Transverse colon (tissue), 4 donors: ENCODE measurements at regions not wholly inside any gene's neighbourhood (a gene's known extent, or its start where the extent isn't known, plus 50 kb on each side); places are given as distances from the start of the nearest gene placed in this dataset.

ENCODE experiments used
- EP300 ChIP-seq: sonication (generic); formaldehyde crosslinking; IDR thresholded peaks from one replicate; pipeline ENCODE4 v1.6.1; 2017; ENCODE audit warnings: antibody characterized with exemption, low read depth
- POLR2A ChIP-seq: fragments of 450-650 bp; IDR thresholded peaks from one replicate; pipeline ENCODE4 v1.6.1; 2016; ENCODE audit warnings: antibody characterized with exemption, mild to moderate bottlenecking, moderate library complexity
- POLR2AphosphoS5 ChIP-seq, 3 donors: sonication (generic); formaldehyde crosslinking; IDR thresholded peaks; one replicate each; pipeline ENCODE4 v1.6.1; 2016; ENCODE audit warnings: antibody characterized with exemption in 3 of 3
- TF ChIP-seq, protein P1 (sequence below), 5 experiments: fragments of 200-600 bp in 3 of 5; fragments of 450-650 bp in 2 of 5; sonication (generic) in 3 of 5; IDR thresholded peaks; 1 replicate in 2 of 5; 2 replicates in 3 of 5; pipeline ENCODE4 v1.5.1; 2016 to 2017; ENCODE audit warnings: antibody characterized with exemption in 5 of 5, inconsistent platforms in 3 of 5, mild to moderate bottlenecking in 2 of 5, moderate library complexity in 1 of 5

DNA sequence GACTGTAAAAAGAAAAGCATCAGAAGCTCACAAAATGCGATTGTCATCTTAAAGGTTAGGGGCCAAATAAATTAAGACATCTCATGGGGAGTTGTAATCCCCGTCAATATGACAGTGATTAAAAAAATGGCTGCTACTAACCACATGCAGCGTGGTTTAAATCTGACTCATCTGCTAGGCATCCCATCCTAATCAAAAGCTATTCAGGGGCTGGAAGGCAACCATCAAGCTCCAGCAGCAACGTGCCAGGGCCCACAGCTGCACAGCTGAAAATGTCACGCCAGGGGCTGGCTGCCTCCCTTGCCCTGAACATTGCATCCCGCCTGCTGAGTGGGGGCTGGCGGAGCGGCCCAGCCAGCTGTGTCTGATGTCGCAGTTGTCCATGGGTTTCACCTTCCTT is 66.3 kb upstream of the FRMD4A start:
- no peak for TF ChIP-seq POLR2AphosphoS5 (IDR thresholded peaks at IDR 0.05)
- TF ChIP-seq, protein P1, sequence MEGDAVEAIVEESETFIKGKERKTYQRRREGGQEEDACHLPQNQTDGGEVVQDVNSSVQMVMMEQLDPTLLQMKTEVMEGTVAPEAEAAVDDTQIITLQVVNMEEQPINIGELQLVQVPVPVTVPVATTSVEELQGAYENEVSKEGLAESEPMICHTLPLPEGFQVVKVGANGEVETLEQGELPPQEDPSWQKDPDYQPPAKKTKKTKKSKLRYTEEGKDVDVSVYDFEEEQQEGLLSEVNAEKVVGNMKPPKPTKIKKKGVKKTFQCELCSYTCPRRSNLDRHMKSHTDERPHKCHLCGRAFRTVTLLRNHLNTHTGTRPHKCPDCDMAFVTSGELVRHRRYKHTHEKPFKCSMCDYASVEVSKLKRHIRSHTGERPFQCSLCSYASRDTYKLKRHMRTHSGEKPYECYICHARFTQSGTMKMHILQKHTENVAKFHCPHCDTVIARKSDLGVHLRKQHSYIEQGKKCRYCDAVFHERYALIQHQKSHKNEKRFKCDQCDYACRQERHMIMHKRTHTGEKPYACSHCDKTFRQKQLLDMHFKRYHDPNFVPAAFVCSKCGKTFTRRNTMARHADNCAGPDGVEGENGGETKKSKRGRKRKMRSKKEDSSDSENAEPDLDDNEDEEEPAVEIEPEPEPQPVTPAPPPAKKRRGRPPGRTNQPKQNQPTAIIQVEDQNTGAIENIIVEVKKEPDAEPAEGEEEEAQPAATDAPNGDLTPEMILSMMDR (IDR thresholded peaks at IDR 0.05), result no peak
- no peak for TF ChIP-seq POLR2A
- TF ChIP-seq EP300, result no peak
